NCI-H2227 (cell line): ENCODE measurements at regions not wholly inside any gene's neighbourhood (a gene's known extent, or its start where the extent isn't known, plus 50 kb on each side); places are given as distances from the start of the nearest gene placed in this dataset.

Experiments
- DNase-seq: peaks from one replicate; lab custom pipeline; 2025; ENCODE audit not compliant: unreplicated experiment; lab: John Stamatoyannopoulos, UW

DNA sequence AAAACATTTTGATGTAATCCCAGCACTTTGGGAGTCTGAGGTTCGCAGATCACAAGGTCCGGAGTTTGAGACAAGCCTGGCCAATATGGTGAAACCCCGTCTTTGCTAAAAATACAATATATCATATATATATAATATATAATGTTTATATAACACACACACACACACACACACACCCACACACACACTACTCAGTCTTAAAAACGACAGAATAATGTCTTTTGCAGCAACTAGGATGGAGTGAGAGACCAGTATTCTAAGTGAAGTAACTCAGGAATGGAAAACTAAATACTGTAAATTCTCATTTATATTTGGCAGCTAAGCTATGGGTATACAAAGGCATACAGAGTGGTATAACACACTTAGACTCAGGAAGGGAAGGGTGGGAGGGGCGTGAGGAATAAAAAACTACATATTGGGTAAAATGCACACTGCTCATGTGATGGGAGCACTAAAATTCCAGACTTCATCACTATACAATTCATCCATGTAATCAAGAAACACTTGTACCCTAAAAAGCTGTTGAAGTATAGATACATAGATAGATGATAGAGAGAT lies 231.2 kb upstream of the SEMA3A start:
- DNase-seq, result no peak

DNA sequence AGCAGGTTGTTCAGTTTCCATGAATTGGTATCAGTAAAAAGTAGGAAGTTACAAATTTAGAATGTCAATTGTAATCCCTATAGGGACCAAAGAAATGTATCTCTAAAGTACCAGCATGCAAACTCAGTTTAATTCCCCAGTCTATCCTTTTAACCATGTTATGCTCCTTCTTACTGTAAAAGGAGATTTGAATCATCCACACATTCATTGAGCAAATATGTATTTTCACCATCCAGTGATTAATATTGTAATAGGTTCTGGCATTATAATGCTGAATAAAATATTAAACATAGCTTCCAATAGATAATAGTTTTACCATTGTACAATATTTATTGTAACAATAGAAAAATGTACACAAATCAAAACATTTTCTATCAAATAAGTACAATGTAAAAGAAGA lies 228.2 kb upstream of the SEMA3A start:
- no peak for DNase-seq

DNA sequence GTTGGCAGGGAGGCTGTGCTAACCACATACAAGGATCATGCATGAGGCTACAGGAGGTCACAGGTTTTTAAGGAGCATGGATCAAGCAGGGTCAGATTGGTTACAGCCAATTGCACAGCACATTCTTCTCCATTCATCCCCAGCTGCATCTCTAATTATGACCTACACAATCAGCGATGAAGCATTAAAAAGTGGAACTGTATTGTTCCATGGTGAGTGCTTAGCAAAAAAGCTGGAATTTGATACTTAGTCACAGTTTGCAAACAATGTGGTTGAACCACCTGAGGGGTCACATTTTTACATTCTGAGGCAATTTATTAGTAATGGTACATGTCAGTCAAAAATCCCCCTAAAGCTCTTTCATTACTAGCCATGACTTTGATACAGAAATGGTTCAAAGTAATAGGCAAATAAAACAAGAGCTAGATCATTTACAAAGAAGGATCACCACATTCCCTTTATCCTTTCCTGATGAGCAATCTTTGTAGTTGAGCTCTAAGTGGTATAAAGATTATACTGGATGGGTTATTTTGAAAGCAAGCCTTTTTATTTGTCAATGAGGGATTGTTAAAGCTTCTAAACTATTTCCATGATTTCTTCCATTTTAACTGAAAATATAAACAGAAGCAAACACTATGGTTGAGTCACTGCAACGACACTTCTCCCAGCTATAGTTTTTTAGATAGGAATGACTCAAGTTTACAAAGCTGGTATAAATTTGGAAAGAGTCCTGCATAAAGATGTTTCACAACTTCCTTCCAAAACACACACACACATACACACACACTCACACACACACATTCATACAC lies 217.8 kb upstream of the SEMA3A start:
- DNase-seq, result peak; percentile 41

DNA sequence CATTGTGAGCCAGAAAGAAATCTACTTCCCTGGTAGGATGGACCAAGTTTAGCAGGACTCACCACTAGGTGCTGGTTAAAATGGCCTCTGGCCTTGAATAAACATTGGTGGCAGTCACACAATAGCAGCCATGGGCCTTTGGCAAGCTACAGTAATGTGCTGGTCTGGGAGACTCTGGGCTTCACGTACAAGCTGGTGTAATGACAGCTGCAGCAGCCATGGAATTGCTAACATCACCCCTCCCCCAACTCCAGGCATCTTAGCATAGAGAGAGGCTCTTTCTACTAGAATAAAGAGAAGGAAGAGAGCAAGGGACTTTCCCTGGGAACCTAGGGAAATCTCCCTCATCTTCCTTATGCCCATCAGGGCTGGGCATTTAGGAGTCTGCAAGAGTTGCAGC lies 205.1 kb upstream of the SEMA3A start:
- DNase-seq, result peak; percentile 6

DNA sequence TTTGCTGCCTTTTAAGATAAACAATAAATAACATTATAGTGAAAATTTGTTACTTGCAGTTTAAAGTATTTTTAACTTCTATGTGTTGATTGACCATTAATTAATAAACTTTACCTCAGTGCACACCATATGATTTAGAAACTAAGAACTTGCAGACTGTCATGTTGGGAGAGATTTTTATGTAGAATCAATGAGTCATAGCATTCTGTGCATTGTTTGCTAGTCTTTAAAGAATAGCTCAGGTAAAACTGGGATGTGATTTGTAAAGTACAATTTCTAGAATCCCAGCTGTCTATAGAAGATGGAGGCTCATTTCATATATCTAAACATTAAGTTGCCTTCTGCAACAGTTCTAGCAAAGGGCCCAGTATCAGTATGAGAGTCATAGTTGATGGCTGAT lies 199.6 kb upstream of the SEMA3A start:
- no peak for DNase-seq

DNA sequence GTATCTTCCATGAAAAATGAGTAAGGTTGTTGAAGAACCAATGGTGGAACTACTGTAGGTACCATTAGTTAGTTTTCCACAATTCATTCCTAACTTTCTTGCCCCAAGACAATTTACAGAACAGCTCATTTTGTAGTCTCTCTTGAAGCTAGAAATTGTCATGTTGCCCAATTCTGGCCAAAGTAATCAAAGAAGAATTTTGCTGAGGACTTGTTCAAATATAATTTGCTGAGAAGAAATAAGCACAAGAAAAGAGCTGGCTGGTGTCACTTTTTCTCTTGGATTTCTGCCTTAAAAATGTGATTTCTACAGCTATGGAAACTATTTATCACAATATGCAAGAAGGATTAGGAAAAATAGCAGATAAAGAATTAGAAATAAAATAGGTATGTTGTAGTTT lies 199.2 kb upstream of the SEMA3A start:
- DNase-seq, result no peak

DNA sequence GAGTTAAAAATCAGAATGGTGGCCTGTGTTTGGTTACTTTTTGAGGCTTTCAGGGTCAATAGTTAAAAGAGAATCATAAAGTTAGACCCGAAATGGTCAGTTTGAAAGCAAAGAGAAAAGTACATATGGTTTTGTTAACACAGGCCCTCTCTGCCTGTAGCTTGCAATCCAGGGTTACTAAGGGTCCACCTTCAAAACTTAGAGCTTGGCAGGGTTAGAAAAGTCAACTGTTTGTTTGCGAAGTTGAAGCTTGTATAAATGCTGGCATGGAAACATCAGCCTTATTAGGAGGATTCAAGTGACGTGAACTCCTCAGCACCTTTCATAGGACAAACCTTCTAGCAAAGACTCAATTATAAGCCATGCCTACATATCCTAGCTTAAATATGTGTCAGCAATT lies 196.3 kb upstream of the SEMA3A start:
- DNase-seq, result no peak

DNA sequence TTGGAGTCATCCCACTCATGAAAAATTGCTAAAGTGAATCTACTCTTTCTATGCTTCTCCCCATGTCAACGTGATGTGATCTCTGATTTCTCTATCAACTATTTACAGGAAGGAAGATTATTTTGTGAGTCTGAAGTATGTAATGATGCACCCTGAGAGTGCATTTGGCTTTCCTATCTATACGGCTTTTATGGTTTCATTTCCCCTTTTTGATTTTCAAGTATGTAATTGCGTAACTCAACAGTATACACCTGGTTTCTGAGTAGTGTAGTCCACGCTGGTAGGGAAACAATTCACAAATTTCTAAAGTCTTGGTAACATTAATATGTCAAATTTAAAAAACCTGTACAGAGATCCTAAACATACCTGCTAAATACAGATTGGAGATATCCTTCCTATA lies 194.7 kb upstream of the SEMA3A start:
- DNase-seq, result no peak

DNA sequence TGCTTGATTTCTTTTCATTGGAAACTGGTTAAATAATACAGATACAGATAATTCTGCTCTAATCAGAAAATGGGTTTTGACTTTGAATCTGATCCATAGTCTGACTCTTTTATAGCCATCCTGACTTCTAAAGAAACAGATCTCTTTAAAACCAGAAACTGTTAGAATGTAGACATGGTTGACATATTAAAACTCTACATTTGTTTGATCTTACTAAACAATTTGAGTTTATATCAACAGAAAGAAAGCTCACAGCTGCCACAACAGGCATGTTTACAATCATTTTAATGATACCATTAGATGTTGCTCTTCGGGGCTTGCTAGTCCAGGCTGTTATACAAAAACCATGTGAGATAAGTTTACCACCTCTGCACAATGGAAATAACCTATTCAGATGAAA lies 193.0 kb upstream of the SEMA3A start:
- no peak for DNase-seq

DNA sequence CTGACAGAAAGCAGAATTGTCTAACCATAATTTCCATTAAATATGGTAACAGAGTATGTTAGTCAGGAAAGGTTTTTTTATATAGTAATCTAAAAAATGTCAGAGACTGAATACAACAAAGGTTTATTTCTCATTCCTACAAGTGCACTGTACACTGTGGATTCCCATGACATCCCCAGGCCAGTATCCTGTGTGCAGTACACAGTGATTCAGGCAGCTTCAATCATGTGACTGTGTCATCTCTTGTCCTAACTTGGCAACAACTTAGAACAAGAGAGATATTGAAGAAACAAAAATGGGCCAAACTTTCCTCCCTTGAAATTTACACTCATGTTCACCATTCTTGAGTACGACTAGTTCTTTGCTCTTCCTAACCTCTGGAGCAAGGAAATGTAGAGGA lies 189.8 kb upstream of the SEMA3A start:
- DNase-seq, result no peak

DNA sequence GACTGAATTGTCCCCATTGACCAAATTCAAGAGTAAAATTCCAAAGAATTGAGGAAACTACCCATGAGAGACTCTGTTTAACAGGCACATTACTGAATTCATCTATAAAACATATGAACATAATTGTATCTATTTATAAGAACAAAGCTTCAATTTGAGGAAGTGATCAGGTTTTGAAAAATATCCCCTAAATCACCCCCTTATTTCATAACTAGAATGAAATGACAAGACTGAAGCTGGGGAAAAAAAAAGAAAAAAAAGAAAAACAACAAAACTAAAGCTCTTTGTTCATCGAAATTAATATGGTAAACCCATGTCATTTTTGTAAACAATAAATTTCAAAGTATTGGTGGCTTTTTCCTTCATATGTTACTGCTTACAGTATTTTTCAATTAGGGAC lies 184.9 kb upstream of the SEMA3A start:
- no peak for DNase-seq

DNA sequence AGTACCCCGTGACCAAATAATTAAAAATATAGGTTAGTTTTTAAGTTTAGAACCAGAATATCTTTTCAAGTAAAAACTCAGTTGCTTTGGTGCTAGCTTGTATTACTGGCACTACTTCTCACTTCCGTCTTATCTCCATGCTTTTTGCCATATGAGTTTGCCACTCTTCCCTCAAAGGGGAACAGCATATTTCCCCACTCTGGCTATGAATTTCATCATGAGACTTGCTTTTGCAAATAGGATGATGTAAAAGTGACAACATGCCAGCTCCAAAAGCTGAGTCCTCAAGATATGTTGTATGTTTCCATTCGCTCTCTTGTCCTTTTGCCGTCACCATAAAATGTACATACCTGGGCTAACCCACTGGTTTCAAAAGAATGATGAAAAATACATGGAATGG lies 178.1 kb upstream of the SEMA3A start:
- no peak for DNase-seq

DNA sequence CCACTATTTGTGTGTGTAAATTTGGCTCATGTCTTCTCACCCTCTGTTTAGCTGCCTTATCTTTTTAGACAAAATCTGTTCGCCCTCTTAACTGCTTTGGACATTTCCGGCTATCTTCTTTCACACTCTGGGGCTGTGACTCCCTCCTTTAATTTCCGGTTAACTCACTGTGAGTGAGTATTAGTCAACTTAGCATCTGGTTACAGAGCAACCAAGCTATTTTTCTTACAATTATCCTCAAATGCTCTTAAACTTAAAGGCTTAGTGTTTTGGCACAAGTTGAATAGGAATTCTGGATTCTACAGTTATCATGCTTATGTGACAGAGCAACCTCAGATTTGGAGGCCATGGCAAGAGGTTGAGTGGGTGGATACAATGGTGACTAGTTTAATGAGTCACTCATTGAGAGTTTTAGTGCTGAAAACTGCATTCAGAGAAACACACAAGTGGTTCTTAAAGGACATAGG lies 177.6 kb upstream of the SEMA3A start:
- no peak for DNase-seq

DNA sequence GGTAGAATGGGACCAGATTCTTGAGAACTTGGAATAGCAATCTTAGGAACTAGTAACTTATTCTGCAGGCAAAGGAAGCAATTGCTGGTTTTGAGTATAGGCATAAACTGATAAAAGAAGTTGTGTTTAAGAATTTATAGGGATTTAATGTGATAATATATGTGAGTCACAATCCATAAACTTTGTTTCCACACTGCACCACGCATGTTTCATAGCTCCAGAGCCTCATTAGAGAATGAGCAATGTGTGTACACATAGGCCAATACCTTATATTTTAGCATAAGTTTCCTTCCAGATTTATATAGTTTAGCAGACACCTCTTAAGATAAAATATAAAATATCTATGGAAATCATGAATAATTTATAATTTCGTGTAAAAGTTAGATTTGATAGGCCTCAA lies 175.5 kb upstream of the SEMA3A start:
- DNase-seq, result no peak

DNA sequence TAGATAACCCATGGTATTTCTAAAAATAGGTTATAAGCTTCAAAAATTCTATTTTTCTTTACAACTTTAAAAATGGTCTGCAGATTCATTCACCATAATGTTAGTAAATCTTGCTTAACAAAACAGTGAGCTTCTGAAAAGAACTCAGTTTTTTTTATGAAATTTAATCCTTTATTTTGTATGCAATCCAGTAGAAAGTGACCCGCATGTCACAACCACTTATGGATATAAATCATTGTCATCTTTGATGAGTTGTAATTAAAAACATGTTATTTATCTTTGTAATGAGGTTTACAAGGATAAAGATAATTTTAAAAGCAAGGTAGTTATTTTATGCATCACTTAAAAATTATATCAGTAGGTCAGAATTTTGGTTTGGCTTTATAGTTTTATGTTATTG lies 173.5 kb upstream of the SEMA3A start:
- no peak for DNase-seq

DNA sequence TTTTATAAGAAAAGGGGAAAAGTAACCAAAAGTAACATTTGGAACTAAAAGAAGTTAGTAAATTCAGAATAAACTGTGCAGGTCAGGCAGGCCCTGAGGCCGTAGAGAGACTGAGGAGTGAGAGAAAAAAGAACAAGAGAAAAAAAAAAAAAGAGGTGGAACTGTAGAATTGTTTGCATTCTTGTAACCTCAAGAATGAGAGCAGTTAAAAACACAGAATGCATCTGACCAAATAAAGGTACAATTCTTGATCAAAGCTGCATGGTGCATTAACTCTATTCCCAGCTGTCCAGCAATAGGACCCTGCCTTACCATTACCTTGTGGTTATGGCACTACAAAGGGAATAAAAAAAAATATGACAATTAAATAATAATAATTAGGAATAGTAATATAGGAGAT lies 170.1 kb upstream of the SEMA3A start:
- DNase-seq, result no peak

DNA sequence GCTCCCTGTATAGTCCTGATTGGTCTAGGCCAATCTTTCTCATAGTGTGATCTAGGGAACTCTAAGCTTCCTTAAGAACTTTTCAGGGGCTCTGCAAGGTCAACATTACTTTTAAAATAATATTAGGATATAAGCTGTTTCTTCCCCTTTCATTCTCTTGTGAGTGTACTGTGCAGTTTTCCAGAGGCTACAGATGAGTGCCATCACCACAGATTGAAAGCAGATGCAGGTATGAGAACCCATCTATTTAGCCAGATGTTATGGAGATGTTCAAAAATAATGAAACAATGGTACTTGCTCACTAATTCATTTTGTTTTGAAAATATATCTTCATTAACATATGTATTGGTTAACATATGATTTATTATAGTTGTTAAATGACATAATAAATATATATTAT lies 169.2 kb upstream of the SEMA3A start:
- no peak for DNase-seq

DNA sequence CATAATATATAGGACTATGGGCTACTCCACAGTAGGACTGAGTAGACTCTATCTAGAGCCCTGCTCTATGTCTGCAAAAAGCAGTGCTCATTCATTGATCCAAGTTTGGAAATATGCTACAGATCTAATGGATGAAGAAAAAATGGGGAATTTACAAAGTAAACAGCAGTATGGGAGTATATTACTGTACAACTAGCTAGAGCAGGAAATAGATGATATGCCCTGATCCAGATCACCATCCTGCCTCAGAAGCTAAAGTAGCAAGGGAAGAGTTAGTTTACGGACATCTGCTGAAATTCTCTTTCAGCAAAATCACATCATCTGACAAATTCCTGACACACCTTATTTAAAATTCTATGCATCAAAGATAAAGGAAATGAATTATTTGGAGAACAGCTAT lies 168.2 kb upstream of the SEMA3A start:
- DNase-seq, result no peak

DNA sequence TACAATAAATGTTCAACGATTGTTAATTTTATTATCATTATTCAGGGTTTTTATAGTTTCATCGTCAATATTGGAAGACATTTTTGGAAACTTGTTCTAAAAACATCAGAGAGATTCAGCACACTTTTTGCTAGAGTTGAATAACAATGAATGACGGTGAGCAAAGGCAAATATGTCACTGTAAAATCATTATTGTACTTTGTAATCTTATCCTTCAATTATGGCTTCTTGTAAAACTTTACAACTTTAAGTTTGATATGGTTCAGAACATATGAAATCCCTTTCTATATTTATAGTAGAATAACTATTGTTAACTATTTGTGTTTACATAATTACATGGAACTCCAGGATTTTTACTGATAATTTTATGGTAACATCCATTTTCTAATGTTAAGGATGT lies 167.8 kb upstream of the SEMA3A start:
- no peak for DNase-seq

DNA sequence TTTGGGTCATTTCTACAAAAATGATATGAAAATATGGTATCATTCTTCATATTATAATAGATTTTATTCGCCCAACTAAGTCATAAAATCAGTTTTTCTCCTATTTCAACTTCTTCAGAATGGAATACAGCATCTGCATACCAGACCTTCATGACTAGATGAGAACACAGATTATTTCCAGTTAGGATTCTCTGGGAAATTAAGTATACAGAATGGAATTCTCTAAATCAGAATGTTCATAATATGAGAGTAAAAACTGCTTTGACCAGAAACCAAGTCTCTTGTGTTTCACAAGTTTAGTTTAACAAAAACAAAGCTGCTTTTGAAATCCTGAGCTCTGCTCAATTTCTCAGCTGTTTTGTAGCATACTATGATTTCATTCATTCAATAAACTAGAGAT lies 160.3 kb upstream of the SEMA3A start:
- DNase-seq, result no peak

DNA sequence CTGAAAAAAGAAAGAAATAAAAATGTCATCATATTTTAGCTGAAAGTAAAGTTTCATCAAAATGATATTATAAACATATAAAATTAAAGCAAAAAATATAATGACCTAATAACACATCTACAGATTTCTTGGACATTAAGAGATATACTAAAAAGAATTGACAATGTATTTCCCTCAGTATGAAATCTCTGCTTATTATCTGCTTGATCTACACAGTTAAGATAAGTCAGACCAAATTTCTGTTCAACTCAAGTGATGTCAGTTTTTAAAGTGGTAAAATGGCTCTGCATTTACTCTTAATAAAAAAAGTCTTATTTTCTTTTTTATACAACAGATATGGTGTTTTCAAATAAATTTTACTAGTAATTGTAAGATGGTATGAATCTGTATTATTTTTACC lies 159.4 kb upstream of the SEMA3A start:
- no peak for DNase-seq

DNA sequence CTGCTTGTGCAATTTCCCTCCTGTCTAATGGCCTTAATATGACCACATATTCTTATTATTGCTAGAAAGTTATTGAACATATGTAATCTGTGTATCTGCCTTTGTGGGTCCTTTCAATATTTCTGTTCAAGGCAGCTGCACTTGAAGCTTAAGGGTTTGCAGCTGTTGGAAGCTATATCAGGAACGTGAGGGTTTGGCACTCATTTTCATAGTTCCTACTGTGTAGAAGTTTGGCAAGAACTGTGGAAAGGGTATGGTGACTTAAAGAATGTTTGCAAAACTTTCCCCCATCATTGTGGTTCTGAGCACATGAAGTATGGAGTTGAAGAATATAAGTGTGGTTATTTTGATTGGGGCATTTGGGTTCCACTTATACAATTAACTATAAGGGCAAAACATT lies 144.7 kb upstream of the SEMA3A start:
- no peak for DNase-seq

DNA sequence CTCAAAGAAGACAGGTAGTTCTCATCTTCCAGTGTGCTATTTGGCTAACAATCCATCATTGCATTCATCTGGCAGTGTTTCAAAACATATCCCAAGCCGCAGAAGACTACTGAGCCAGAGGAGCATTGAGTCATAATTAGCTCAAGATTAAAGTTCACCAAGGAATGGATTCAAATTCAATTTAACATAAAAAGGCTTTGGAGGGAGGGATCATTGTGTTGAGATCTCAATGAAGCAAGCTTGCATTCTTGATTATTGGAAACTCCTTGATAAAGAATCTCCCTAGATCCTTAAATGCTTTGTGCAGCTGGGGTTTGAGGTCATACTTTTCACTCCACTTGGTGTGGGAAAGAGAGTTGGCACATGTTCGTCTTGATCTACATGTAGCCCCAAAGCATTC lies 142.8 kb upstream of the SEMA3A start:
- no peak for DNase-seq
